ENCODE measurements at regions not wholly inside any gene's neighbourhood (a gene's known extent, or its start where the extent isn't known, plus 50 kb on each side); places are given as distances from the start of the nearest gene placed in this dataset.

DNA sequence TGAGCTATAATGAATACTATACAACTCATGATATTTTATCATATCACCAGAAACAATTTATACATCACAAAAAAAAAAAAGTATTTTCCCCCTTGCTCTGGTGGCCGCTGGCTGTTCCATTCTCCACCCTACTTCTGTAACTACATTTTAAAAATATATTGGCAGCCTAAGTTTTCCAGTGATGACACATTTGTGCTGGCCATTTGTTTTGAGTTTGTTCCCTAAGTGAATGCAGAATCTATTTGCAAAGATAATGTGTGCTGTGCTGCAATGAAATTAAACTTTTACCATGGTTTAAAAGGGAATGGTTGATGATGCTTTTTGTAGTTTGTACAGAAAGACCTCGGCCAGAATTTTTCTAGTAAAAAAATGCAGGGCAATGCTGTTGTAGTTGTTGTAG lies 1092.8 kb downstream of the TMTC2 start:
- TF ChIP-seq POLR2A (IDR thresholded peaks at IDR 0.05; ENCODE audit: control extremely low read depth in 1 of 2, low read depth in 2 of 2, low read length in 2 of 2): no peak
- no peak for TF ChIP-seq EP300 (IDR thresholded peaks at IDR 0.05; ENCODE audit: borderline replicate concordance in 1 of 2, low read depth in 2 of 2, low read length in 2 of 2)
- no peak for TF ChIP-seq MAFK (IDR thresholded peaks at IDR 0.05; ENCODE audit: low read depth, low read length)

Data from H1 (cell line).